Ovary (tissue), 7 donors: ENCODE measurements at regions not wholly inside any gene's neighbourhood (a gene's known extent, or its start where the extent isn't known, plus 50 kb on each side); places are given as distances from the start of the nearest gene placed in this dataset.

Source experiments
- DNase-seq, 5 donors: peaks; one replicate each; pipeline ENCODE4 v3.0.0-alpha.2; 2019 to 2020
- H3K27ac ChIP-seq, 2 donors: fragments of 200-600 bp; one replicate each; pipeline versions ENCODE4 v1.5.1 to v1.8.0; 2019 to 2022
- H3K27me3 ChIP-seq: fragments of 200-600 bp; one replicate; pipeline ENCODE4 v1.8.0; 2022
- H3K36me3 ChIP-seq: fragments of 200-600 bp; sonication (generic); one replicate; pipeline ENCODE4 v1.5.1; 2019
- H3K4me1 ChIP-seq: one replicate; pipeline ENCODE4 v1.8.1; 2013; ENCODE audit warnings: mild to moderate bottlenecking, moderate library complexity; ENCODE audit not compliant: insufficient read depth
- H3K4me3 ChIP-seq: fragments of 200-600 bp; sonication (generic); one replicate; pipeline ENCODE4 v1.5.1; 2017
- H3K9me3 ChIP-seq, 2 donors: fragments of 200-600 bp in 1 of 2; sonication (generic) in 1 of 2; one replicate each; pipeline versions ENCODE4 v1.5.1 to v1.8.1; 2013 to 2019; ENCODE audit warnings: mild to moderate bottlenecking in 1 of 2, moderate library complexity in 1 of 2
- CTCF ChIP-seq, 3 donors: fragments of 450-650 bp in 2 of 3; fragments of 200-600 bp in 1 of 3; IDR thresholded peaks; one replicate each; pipeline versions ENCODE4 v1.5.1 to v1.8.0; 2016 to 2022; ENCODE audit warnings: antibody characterized with exemption in 3 of 3, mild to moderate bottlenecking in 1 of 3
- EP300 ChIP-seq: sonication (generic); formaldehyde crosslinking; IDR thresholded peaks from one replicate; pipeline ENCODE4 v1.6.1; 2017; ENCODE audit warnings: antibody characterized with exemption
- POLR2A ChIP-seq: fragments of 450-650 bp; IDR thresholded peaks from one replicate; pipeline ENCODE4 v1.6.1; 2017; ENCODE audit warnings: antibody characterized with exemption, mild to moderate bottlenecking, moderate library complexity
- WGBS, 3 donors: extraction: QIAGEN DNeasy Blood & Tissue Kit in 1 of 3; methylation state at CpG; one replicate each; pipeline versions ENCODE4 v1.1.5 to v1.1.7; 2013 to 2017; 5-methylcytosine and 5-hydroxymethylcytosine counted together
- intact Hi-C, 4 donors: fragments of 100-400 bp; cut with DNase I; formaldehyde crosslinking; loops; one replicate each; pipeline versions ENCODE4 v1.11.0 to v1.15.1; 2022 to 2023
- donor health status: DM: no; HTN: no; CAD: no; lungs with moderate emphysema.
- donor health status: DM: no; HTN: no; CAD: no.
- donor health status: Bipolar disorder and iron deficiency.
- donor health status: DM: no; HTN: no; CAD: no.
- donor health status: DM: yes; HTN: yes; CAD: no.

DNA sequence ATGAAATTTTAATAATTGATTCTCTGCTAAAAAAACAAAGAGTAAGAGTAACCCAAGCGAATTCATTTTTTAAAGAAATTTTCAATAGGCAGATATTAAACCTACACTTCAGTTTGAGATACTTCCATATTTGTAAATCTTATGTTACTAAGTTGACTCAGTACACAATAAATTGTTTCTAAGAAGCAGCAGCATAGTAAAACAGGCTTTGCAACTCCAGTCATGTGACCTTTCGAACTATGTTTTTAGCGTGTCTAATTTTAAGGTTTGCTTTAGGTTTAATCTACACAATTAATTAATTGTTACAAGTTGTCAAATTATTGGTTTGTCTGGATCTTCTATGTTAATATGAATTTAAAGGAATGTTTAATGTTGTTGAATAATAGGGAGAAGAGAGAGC is 708.9 kb upstream of the CITED2 start:
- DNase-seq, result no peak
- H3K9me3 ChIP-seq, result no peaks in the 10 kb centered on the region
- no peak for TF ChIP-seq POLR2A
- no peak for TF ChIP-seq EP300
- TF ChIP-seq CTCF (IDR thresholded peaks at IDR 0.05), result no peak
- intact Hi-C loops, result no loop called here
- no peaks in the 10 kb centered on the region for H3K27me3 ChIP-seq
- no peaks in the 10 kb centered on the region for H3K36me3 ChIP-seq
- no peak overlapping the region for H3K27ac ChIP-seq
- H3K4me3 ChIP-seq, result no peak overlapping the region
- H3K4me1 ChIP-seq, result no peaks in the 10 kb centered on the region
- 87 to 93% (median 89%) methylated on average over 3 of the region's 3 CpGs for whole genome bisulfite sequencing, 3 donors

GRCh38 chr6:140082867-140083297 is 708.4 kb upstream of the CITED2 start:
- no peaks in the 10 kb centered on the region for H3K9me3 ChIP-seq
- no peaks in the 10 kb centered on the region for H3K36me3 ChIP-seq
- no peak overlapping the region for H3K4me3 ChIP-seq
- intact Hi-C loops, result no loop called here
- peak in 1 of 5 donors; percentile 44 for DNase-seq
- no peak for TF ChIP-seq EP300
- no peak for TF ChIP-seq POLR2A
- TF ChIP-seq CTCF (IDR thresholded peaks at IDR 0.05), result no peak
- no peaks in the 10 kb centered on the region for H3K4me1 ChIP-seq
- no peak overlapping the region for H3K27ac ChIP-seq
- WGBS, 3 donors, result 8 to 21% (median 10%) methylated on average over 1 of the region's 1 CpG
- H3K27me3 ChIP-seq, result no peaks in the 10 kb centered on the region

GRCh38 chr6:140079328-140079727 is 704.9 kb upstream of the CITED2 start:
- Histone ChIP-seq H3K4me3 (no peak overlapping the region), H3K27ac (peak overlapping the region in 1 of 2 donors; percentile 60), H3K4me1 (no peaks in the 10 kb centered on the region), H3K27me3 (no peaks in the 10 kb centered on the region), H3K9me3 (no peaks in the 10 kb centered on the region), H3K36me3 (no peaks in the 10 kb centered on the region)
- intact Hi-C loops, result loop anchor here in 2 of 4 donors (2.0 to 10.0 kb wide), 2 partner anchors 705 kb away; partner anchors contain the start of gene CITED2 (in 2 of the 2)
- DNase-seq, result peak; percentile 37 to 60 (median 53)
- TF ChIP-seq POLR2A (no peak), EP300 (peak; percentile 54), CTCF (IDR thresholded peaks at IDR 0.05) (no peak)
- 14 to 21% (median 17%) methylated on average over 5 of the region's 5 CpGs for WGBS, 3 donors

- Histone ChIP-seq H3K9me3 (no peaks in the 10 kb centered on the region), H3K4me1 (no peaks in the 10 kb centered on the region), H3K27ac (peak overlapping the region; percentile 60 to 61), H3K36me3 (no peaks in the 10 kb centered on the region), H3K27me3 (no peaks in the 10 kb centered on the region), H3K4me3 (no peak overlapping the region)
- WGBS, 3 donors, result 2 to 5% (median 4%) methylated on average over 3 of the region's 3 CpGs
- intact Hi-C loops, result loop anchor here in 2 of 4 donors (2.0 to 10.0 kb wide), 2 partner anchors 704 kb away; partner anchors contain the start of gene CITED2 (in 2 of the 2)
- TF ChIP-seq CTCF (IDR thresholded peaks at IDR 0.05) (no peak), EP300 (no peak)
- no peak for DNase-seq
Measured at GRCh38 chr6:140078561-140079125, 704.2 kb upstream of the CITED2 start.
